HCT116 (cell line): ENCODE measurements at regions not wholly inside any gene's neighbourhood (a gene's known extent, or its start where the extent isn't known, plus 50 kb on each side); places are given as distances from the start of the nearest gene placed in this dataset.

Experiments
- ATAC-seq: fragments of 200-7000 bp; cut with Tn5 transposase; 2 replicates; pipeline ENCODE4 v1.9.1; 2020; ENCODE audit warnings: mild to moderate bottlenecking, moderate library complexity
- BruUV-seq: library from RNA; stranded (reverse); fragments of 400-500 nt; replicated peaks from 2 replicates; lab custom pipeline; 2021; lab: Mats Ljungman, UMichigan
- CTCF ChIA-PET: fragments of 300-600 bp; sonication (Branson Sonifier 250); formaldehyde crosslinking; loops from one replicate; lab custom pipeline; 2021; ENCODE audit warnings: antibody characterized with exemption; lab: Charles Lee
- POLR2A ChIA-PET: fragments of 300-600, 350-600 bp; sonication (Branson Sonifier 250); formaldehyde crosslinking; loops from one replicate; lab custom pipeline; 2021; ENCODE audit warnings: antibody characterized with exemption; lab: Charles Lee
- RAD21 ChIA-PET, 2 experiments: fragments of 300-600 bp; sonication (Branson Sonifier 250); formaldehyde crosslinking; loops; one replicate each; lab custom pipeline; 2023; ENCODE audit warnings: low total read pairs in 2 of 2; ENCODE audit not compliant: uncharacterized antibody in 2 of 2, unreplicated experiment in 2 of 2, low non-redundant PET in 1 of 2; lab: Charles Lee
- DNase-seq: peaks from one replicate; pipeline ENCODE4 v3.0.0-alpha.2; 2010; ENCODE audit warnings: low read depth, low spot score
- H2AFZ ChIP-seq: fragments of 200-600 bp; shearing (Covaris generic), sonication (generic); 2 replicates; pipeline ENCODE4 v1.6.1; 2017; ENCODE audit warnings: low read depth, mixed run types, mixed read lengths, antibody characterized with exemption, low read length; ENCODE audit not compliant: poor library complexity, severe bottlenecking
- H3K27ac ChIP-seq: 2 replicates; pipeline ENCODE4 v1.5.1; 2012; ENCODE audit warnings: low read depth, low read length
- H3K27me3 ChIP-seq: fragments of 200-600 bp; sonication (generic); 2 replicates; pipeline ENCODE4 v1.6.1; 2016; ENCODE audit warnings: mixed run types, low read length, mixed read lengths; ENCODE audit not compliant: insufficient read depth
- H3K36me3 ChIP-seq, 2 experiments: fragments of 200-500 bp in 1 of 2; fragments of 200-600 bp in 1 of 2; sonication (Bioruptor generic) in 1 of 2; sonication (generic) in 1 of 2; 2 replicates each; pipeline versions ENCODE4 v1.5.1 to v1.6.1; 2014 to 2016; ENCODE audit warnings: low read length in 2 of 2, inconsistent platforms in 1 of 2, mixed read lengths in 1 of 2, mixed run types in 1 of 2; ENCODE audit not compliant: insufficient read depth in 2 of 2, control insufficient read depth in 1 of 2
- H3K4me1 ChIP-seq, 2 experiments: fragments of 200-600 bp in 1 of 2; sonication (generic) in 1 of 2; 2 replicates each; pipeline versions ENCODE4 v1.5.1 to v1.6.1; 2012 to 2017; ENCODE audit warnings: low read length in 2 of 2, inconsistent platforms in 1 of 2, mild to moderate bottlenecking in 1 of 2, mixed read lengths in 1 of 2, mixed run types in 1 of 2, moderate library complexity in 1 of 2; ENCODE audit not compliant: insufficient read depth in 2 of 2, control insufficient read depth in 1 of 2
- H3K4me2 ChIP-seq: fragments of 200-600 bp; sonication (generic); 2 replicates; pipeline ENCODE4 v1.6.1; 2017; ENCODE audit warnings: mixed run types, low read length, mixed read lengths
- H3K4me3 ChIP-seq, 2 experiments: fragments of 200-600 bp in 1 of 2; sonication (generic) in 1 of 2; replicated peaks in 1 of 2; 2 replicates each; pipeline ENCODE4 v1.5.1; 2011 to 2016; ENCODE audit warnings: low read length in 2 of 2, control low read depth in 1 of 2, low read depth in 1 of 2, mild to moderate bottlenecking in 1 of 2, mixed read lengths in 1 of 2, mixed run types in 1 of 2
- H3K79me2 ChIP-seq: fragments of 200-600 bp; sonication (generic); 2 replicates; pipeline ENCODE4 v1.6.1; 2017; ENCODE audit warnings: mild to moderate bottlenecking, mixed run types, low read length, moderate library complexity, mixed read lengths; ENCODE audit not compliant: insufficient read depth
- H3K9ac ChIP-seq: fragments of 200-600 bp; sonication (generic); 2 replicates; pipeline ENCODE4 v1.6.1; 2016; ENCODE audit warnings: low read length, mixed read lengths
- H3K9me2 ChIP-seq: fragments of 200-600 bp; sonication (generic), shearing (Covaris generic); 2 replicates; pipeline ENCODE4 v1.6.1; 2017; ENCODE audit warnings: mixed run types, mild to moderate bottlenecking, moderate library complexity; ENCODE audit not compliant: insufficient read depth
- H3K9me3 ChIP-seq, 2 experiments: fragments of 200-500 bp in 1 of 2; fragments of 200-600 bp in 1 of 2; sonication (Bioruptor generic) in 1 of 2; sonication (generic) in 1 of 2; 2 replicates each; pipeline ENCODE4 v1.6.1; 2014 to 2017; ENCODE audit warnings: low read length in 2 of 2, mixed read lengths in 2 of 2, inconsistent platforms in 1 of 2, low read depth in 1 of 2, mild to moderate bottlenecking in 1 of 2, mixed run types in 1 of 2, moderate library complexity in 1 of 2; ENCODE audit not compliant: control insufficient read depth in 1 of 2, insufficient read depth in 1 of 2
- H4K20me1 ChIP-seq: fragments of 200-600 bp; sonication (generic), shearing (Covaris generic); 2 replicates; pipeline ENCODE4 v1.6.1; 2017; ENCODE audit warnings: mixed run types, mild to moderate bottlenecking, moderate library complexity; ENCODE audit not compliant: insufficient read depth
- CBX3 ChIP-seq: IDR thresholded peaks from 2 replicates; pipeline ENCODE4 v1.6.1; 2012; ENCODE audit warnings: low read depth
- CEBPB ChIP-seq: IDR thresholded peaks from 2 replicates; pipeline ENCODE4 v1.6.1; 2012; ENCODE audit warnings: low read depth
- EGR1 ChIP-seq: IDR thresholded peaks from 2 replicates; pipeline ENCODE4 v1.6.1; 2012; ENCODE audit warnings: low read depth
- EZH2phosphoT487 ChIP-seq: fragments of 200-600 bp; IDR thresholded peaks from 2 replicates; pipeline ENCODE4 v1.6.1; 2018; ENCODE audit warnings: antibody characterized with exemption, borderline replicate concordance
- FOSL1 ChIP-seq: IDR thresholded peaks from 2 replicates; pipeline ENCODE4 v1.6.1; 2012; ENCODE audit warnings: low read depth
- JUND ChIP-seq: IDR thresholded peaks from 2 replicates; pipeline ENCODE4 v1.6.1; 2012
- POLR2A ChIP-seq: IDR thresholded peaks from 2 replicates; pipeline ENCODE4 v1.7.0; 2011; ENCODE audit warnings: borderline replicate concordance; ENCODE audit not compliant: insufficient read depth, insufficient read length; ENCODE audit errors: extremely low read depth
- POLR2AphosphoS5 ChIP-seq: IDR thresholded peaks from 2 replicates; pipeline ENCODE4 v1.6.1; 2011; ENCODE audit warnings: mild to moderate bottlenecking, low read depth, low read length, moderate library complexity
- RAD21 ChIP-seq: IDR thresholded peaks from 2 replicates; pipeline ENCODE4 v1.6.1; 2012; ENCODE audit warnings: low read depth, mild to moderate bottlenecking
- SIN3A ChIP-seq: IDR thresholded peaks from 2 replicates; pipeline ENCODE4 v1.6.1; 2012; ENCODE audit warnings: low read depth
- SP1 ChIP-seq: IDR thresholded peaks from 2 replicates; pipeline ENCODE4 v1.6.1; 2012; ENCODE audit warnings: low read depth
- SRF ChIP-seq: IDR thresholded peaks from 2 replicates; pipeline ENCODE4 v1.6.1; 2012; ENCODE audit warnings: low read depth
- YY1 ChIP-seq: IDR thresholded peaks from 2 replicates; pipeline ENCODE4 v1.6.1; 2011; ENCODE audit warnings: low read length, low read depth, moderate library complexity, mild to moderate bottlenecking; ENCODE audit not compliant: insufficient replicate concordance; ENCODE audit errors: extremely low read depth
- ZFX ChIP-seq: fragments of 450-650 bp; IDR thresholded peaks from 2 replicates; pipeline ENCODE4 v1.6.1; 2017
- ZNF274 ChIP-seq: fragments of 200-500 bp; sonication (Bioruptor generic); IDR thresholded peaks from 2 replicates; pipeline ENCODE4 v1.6.1; 2014; ENCODE audit warnings: mild to moderate bottlenecking, low read depth, low read length, inconsistent platforms
- intact Hi-C: fragments of 100-400 bp; cut with micrococcal nuclease; formaldehyde crosslinking; loops from 2 replicates; pipeline ENCODE4 v1.10.0; 2022
- TF ChIP-seq, protein P1 (sequence below): IDR thresholded peaks from 2 replicates; pipeline ENCODE4 v1.6.1; 2011; ENCODE audit warnings: mild to moderate bottlenecking, low read length, moderate library complexity; ENCODE audit not compliant: insufficient replicate concordance; ENCODE audit errors: extremely low read depth
- TF ChIP-seq, protein P2 (sequence below): IDR thresholded peaks from 2 replicates; pipeline ENCODE4 v1.6.1; 2012
- TF ChIP-seq, protein P3 (sequence below): IDR thresholded peaks from 2 replicates; pipeline ENCODE4 v1.6.1; 2012
- TF ChIP-seq, protein P4 (sequence below): IDR thresholded peaks from 2 replicates; pipeline ENCODE4 v1.6.1; 2012; ENCODE audit warnings: low read depth
- TF ChIP-seq, protein P5 (sequence below), 3 experiments: fragments of 200-600 bp in 1 of 3; sonication (generic) in 1 of 3; IDR thresholded peaks in 2 of 3; conservative IDR thresholded peaks in 1 of 3; 2 replicates each; pipeline ENCODE4 v1.5.1; 2012 to 2017; ENCODE audit warnings: low read depth in 2 of 3, low read length in 2 of 3, antibody characterized with exemption in 1 of 3, borderline replicate concordance in 1 of 3, control low read depth in 1 of 3, mild to moderate bottlenecking in 1 of 3, mixed read lengths in 1 of 3, mixed run types in 1 of 3, moderate library complexity in 1 of 3; ENCODE audit not compliant: insufficient read depth in 1 of 3

DNA sequence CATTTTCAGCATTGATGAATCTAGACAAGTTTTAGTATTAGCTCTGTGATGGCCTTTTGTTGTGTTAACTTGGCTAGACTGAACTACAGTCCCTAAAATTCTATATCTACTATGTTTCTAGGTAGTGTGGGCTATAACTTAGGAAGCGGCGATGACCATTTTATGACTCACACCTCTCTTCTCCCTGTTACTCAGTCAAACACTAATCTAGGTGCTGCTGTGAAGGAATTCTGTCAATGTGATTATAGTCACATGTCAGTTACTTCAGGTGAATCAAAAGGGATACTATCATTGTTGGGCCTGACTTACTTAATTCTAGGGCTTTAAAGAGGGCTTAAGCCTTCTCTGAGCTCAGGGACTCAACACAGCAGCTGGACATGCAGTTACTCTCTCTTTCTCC, 691.5 kb upstream of the MAP3K7 start:
- ChIA-PET CTCF (no interaction called here), RAD21 (no interaction called here), POLR2A (no interaction called here)
- TF ChIP-seq YY1, result no peak
- no peak for TF ChIP-seq EGR1
- no peak for TF ChIP-seq CEBPB
- no peak for TF ChIP-seq POLR2A
- TF ChIP-seq, protein P1, sequence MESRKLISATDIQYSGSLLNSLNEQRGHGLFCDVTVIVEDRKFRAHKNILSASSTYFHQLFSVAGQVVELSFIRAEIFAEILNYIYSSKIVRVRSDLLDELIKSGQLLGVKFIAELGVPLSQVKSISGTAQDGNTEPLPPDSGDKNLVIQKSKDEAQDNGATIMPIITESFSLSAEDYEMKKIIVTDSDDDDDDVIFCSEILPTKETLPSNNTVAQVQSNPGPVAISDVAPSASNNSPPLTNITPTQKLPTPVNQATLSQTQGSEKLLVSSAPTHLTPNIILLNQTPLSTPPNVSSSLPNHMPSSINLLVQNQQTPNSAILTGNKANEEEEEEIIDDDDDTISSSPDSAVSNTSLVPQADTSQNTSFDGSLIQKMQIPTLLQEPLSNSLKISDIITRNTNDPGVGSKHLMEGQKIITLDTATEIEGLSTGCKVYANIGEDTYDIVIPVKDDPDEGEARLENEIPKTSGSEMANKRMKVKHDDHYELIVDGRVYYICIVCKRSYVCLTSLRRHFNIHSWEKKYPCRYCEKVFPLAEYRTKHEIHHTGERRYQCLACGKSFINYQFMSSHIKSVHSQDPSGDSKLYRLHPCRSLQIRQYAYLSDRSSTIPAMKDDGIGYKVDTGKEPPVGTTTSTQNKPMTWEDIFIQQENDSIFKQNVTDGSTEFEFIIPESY, result no peak
- TF ChIP-seq, protein P2, sequence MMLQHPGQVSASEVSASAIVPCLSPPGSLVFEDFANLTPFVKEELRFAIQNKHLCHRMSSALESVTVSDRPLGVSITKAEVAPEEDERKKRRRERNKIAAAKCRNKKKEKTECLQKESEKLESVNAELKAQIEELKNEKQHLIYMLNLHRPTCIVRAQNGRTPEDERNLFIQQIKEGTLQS, result no peak
- TF ChIP-seq, protein P3, sequence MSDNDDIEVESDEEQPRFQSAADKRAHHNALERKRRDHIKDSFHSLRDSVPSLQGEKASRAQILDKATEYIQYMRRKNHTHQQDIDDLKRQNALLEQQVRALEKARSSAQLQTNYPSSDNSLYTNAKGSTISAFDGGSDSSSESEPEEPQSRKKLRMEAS, result no peak
- TF ChIP-seq, protein P4, sequence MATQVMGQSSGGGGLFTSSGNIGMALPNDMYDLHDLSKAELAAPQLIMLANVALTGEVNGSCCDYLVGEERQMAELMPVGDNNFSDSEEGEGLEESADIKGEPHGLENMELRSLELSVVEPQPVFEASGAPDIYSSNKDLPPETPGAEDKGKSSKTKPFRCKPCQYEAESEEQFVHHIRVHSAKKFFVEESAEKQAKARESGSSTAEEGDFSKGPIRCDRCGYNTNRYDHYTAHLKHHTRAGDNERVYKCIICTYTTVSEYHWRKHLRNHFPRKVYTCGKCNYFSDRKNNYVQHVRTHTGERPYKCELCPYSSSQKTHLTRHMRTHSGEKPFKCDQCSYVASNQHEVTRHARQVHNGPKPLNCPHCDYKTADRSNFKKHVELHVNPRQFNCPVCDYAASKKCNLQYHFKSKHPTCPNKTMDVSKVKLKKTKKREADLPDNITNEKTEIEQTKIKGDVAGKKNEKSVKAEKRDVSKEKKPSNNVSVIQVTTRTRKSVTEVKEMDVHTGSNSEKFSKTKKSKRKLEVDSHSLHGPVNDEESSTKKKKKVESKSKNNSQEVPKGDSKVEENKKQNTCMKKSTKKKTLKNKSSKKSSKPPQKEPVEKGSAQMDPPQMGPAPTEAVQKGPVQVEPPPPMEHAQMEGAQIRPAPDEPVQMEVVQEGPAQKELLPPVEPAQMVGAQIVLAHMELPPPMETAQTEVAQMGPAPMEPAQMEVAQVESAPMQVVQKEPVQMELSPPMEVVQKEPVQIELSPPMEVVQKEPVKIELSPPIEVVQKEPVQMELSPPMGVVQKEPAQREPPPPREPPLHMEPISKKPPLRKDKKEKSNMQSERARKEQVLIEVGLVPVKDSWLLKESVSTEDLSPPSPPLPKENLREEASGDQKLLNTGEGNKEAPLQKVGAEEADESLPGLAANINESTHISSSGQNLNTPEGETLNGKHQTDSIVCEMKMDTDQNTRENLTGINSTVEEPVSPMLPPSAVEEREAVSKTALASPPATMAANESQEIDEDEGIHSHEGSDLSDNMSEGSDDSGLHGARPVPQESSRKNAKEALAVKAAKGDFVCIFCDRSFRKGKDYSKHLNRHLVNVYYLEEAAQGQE, result no peak
- no peak for TF ChIP-seq SRF
- no peak for TF ChIP-seq EZH2phosphoT487
- no peak for TF ChIP-seq POLR2AphosphoS5
- TF ChIP-seq, protein P5, sequence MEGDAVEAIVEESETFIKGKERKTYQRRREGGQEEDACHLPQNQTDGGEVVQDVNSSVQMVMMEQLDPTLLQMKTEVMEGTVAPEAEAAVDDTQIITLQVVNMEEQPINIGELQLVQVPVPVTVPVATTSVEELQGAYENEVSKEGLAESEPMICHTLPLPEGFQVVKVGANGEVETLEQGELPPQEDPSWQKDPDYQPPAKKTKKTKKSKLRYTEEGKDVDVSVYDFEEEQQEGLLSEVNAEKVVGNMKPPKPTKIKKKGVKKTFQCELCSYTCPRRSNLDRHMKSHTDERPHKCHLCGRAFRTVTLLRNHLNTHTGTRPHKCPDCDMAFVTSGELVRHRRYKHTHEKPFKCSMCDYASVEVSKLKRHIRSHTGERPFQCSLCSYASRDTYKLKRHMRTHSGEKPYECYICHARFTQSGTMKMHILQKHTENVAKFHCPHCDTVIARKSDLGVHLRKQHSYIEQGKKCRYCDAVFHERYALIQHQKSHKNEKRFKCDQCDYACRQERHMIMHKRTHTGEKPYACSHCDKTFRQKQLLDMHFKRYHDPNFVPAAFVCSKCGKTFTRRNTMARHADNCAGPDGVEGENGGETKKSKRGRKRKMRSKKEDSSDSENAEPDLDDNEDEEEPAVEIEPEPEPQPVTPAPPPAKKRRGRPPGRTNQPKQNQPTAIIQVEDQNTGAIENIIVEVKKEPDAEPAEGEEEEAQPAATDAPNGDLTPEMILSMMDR (IDR thresholded peaks at IDR 0.05 in 2 of 3, conservative IDR thresholded peaks at IDR 0.05 in 1 of 3; ENCODE audit: borderline replicate concordance in 1 of 3, insufficient read depth in 1 of 3, low read depth in 2 of 3, low read length in 2 of 3), result no peak
- no peak for TF ChIP-seq ZNF274
- no peak for TF ChIP-seq JUND
- no peak for TF ChIP-seq SIN3A
- no peak for TF ChIP-seq FOSL1
- TF ChIP-seq ZFX, result no peak
- TF ChIP-seq CBX3, result no peak
- TF ChIP-seq SP1, result no peak
- TF ChIP-seq RAD21, result no peak
- H2AFZ ChIP-seq, result no peak overlapping the region
- no peaks in the 10 kb centered on the region for H3K36me3 ChIP-seq
- peaks cover 0 to 14% of the 10 kb centered on the region in 2 experiments; a peak in 2 of 4 replicates for H3K9me3 ChIP-seq
- no peak overlapping the region for H3K4me2 ChIP-seq
- H3K27ac ChIP-seq, result no peak overlapping the region
- ATAC-seq, result no peak
- intact Hi-C loops, result no loop called here
- no peaks in the 10 kb centered on the region for H3K9me2 ChIP-seq
- H4K20me1 ChIP-seq, result no peaks in the 10 kb centered on the region
- H3K79me2 ChIP-seq, result no peaks in the 10 kb centered on the region
- no peak overlapping the region for H3K4me3 ChIP-seq
- no TSS peak for BruUV-seq
- no peaks in the 10 kb centered on the region for H3K4me1 ChIP-seq
- DNase-seq, result no peak
- H3K9ac ChIP-seq, result no peak overlapping the region
- H3K27me3 ChIP-seq, result no peaks in the 10 kb centered on the region
